HG03139 (cell line): ENCODE measurements at regions not wholly inside any gene's neighbourhood (a gene's known extent, or its start where the extent isn't known, plus 50 kb on each side); places are given as distances from the start of the nearest gene placed in this dataset.
"Not testable (repeated sequence)": the region's sequence is repeated elsewhere in the genome, so short reads cannot be mapped to it uniquely, and the experiment has no call there.

Experiments
- ATAC-seq: cut with Tn5 transposase; IDR thresholded peaks from one replicate; pipeline ENCODE4 v1.9.1; 2021; ENCODE audit not compliant: unreplicated experiment

DNA sequence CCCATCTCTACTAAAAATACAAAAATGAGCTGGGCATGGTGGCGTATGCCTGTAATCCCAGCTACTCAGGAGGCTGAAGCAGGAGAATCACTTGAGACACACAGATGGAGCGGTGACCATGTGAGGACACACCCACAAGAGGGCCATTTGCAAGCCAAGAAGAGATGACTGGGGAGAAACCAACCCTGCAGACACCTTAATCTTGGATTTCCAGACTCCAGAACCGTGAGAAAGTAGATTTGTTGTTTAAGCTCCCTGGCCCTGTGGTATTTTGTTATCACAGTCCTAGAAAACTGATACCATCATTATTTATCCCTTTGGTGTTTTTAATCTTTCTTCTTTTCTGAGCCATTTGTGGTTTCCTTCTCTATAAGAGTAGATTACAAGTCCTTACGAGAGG lies 88.6 kb upstream of the ID2 start:
- ATAC-seq: no peak

DNA sequence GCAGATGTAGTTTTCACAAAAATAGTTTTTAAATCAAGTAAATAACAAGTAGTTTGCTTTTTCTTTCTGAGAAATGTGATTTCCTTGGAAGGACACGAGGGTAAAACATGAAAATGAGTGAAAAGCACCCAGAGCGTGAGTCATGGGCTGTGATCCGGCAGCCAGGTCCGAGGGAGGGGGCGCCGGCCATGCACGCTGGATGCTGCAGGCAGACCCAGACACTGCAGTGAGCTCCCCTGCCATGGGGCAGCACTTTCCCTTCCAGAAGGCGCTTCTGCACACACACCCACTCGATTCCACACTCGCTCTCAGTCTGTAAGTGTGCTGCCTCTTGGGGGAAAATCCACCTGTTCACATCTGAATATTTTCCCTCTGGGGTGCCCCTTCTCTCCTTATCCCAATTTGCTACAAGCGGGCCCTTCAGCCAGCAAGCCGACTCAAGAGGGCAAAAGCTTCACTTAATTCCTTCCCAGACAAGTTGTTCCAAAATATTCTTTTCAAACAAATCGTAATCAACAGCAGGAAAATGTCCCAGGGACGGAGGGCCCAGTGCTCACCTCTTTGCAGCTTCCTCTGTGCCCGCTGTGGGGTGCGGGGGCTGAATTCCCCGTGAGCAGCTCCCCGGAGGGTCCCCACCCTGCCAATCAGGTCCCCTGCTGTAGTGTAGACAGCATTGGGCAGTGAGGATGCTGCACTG lies 87.0 kb upstream of the ID2 start:
- no peak for ATAC-seq

DNA sequence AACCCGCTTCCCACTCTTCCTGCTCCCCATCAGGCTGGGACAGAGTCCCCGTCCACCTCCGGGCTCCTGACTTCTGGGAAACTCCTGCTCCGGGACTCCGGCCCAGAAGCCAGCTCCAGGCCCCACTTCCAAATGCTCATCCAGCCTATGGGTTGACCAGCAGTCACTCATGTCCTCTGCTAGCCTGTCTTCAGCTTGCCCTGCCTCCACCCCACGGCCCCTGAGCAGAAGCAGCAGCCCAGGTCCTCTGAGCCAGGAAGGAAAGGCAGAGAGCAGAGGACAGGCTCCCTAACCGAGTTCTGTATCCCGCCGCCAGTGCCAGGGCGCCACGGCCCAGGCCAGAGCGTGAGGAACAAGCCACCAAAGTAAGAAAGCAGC lies 86.4 kb upstream of the ID2 start:
- no peak for ATAC-seq

DNA sequence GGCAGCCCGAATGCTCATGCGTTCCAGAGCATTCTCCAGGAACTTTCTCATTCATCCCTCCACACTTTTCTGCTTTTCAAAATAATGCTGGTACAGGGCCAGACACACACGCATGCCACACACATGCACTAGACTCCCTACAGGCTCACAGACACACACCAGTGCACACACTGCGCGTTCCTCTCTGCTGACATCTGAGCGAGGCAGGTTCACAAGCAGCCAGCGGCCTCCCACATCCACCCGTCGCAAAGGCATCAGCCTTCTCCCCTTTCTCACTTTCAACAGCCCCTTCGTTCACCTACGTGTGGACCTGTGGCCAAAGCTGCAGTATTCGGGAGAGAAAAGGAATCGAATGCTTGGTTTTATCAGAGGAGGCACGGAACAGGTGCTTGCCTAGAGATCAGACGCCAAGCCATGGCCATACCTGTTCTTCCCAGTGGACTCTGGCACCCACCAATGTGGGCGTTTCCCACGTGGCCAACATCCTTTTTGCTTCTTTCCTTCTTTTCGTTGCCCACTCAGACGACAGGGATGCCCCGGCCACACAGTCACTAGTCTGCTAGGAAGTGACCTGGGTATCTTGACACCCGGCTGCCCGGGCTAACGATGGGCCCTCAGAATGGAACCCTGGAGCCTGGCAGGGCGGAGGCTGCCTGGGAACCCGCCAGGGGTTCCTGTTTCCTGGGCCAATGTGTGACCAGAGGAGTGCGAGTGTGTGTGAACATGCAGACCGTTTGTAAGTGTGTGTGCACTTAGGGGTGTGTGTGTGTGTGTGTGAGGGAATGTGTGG lies 85.8 kb upstream of the ID2 start:
- ATAC-seq: no peak

DNA sequence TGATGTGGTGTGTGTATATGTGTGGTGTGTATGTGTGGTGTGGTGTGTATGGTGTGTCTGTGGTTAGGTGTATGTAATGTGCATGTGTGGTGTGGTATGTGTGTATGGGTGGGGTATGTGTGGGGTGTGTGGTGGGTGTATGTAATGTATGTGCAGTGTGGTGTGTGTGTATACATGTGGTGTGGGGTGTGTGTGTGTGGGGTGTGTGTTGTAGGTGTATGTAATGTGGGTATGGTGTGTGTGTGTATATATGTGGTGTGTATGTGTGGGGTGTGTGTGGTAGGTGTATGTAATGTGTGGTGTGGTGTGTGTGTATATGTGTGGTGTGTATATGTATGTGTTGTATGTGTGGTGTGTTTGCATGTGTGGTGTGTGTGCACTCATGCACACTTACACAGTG lies 84.8 kb upstream of the ID2 start:
- ATAC-seq: no peak

DNA sequence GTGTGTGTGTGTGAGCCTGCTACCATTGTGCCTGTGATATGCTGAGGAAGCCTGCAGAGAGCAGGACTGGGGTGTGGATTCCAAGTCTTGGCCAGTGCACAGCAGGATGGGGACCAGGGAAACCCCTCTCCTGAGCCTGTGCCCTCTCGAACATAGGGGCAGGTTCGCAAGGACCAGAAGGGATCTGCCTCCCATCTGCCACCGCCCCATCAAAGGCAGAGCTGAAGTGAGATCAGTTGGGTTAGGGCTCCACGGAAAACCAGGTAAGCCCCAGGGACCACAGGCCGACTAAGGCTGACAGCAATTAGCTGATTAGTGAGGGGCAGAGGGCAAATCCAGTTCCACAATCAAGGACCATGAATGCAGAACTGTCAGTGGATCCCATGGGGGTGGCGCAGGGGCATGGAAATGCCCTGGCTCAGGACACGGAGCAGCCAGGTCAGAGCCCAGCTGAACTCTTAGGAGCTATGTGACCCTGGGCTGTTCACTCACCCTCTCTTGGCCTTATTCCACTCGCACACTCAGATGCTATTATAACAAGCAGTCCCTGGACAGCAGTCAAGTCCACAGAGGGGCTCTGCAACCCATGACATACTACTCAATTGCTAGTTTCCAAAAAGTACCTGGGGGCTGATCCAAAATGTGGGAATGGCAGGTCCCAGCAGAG lies 84.2 kb upstream of the ID2 start:
- ATAC-seq: no peak

DNA sequence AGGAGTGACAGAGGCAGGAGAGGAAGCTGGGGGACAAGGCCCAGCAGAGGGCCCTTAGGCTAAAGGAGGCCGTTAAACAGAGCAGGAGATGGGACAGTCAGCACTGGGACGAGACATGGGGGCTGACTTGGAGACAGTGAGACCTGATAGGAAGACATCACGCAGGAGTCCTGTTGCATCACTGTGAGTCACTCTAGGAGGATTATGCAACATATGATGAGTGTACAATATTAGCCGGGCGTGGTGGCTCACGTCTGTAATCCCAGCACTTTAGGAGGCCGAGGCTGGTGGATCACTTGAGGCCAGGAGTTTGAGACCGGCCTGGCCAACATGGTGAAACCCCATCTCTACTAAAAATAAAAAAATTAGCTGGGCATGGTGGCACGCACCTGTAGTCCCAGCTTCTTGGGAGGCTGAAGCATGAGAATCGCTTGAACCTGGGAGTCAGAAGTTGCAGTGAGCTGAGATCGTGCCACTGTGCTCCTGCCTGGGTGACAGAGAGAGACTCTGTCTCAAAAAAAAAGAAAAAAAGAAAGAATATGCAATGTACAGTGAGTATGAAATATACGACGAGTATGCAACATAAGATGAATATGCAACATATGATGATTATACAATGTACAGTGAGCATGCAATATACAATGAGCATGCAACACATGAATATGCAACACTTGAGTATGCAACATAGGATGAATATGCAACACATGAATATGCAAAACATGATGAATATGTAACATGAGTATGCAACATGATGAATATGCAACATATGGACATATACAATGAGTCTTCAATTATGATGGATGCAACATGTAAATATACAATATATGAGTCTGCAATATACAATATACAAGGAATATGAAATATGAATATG lies 83.3 kb upstream of the ID2 start:
- no peak for ATAC-seq

DNA sequence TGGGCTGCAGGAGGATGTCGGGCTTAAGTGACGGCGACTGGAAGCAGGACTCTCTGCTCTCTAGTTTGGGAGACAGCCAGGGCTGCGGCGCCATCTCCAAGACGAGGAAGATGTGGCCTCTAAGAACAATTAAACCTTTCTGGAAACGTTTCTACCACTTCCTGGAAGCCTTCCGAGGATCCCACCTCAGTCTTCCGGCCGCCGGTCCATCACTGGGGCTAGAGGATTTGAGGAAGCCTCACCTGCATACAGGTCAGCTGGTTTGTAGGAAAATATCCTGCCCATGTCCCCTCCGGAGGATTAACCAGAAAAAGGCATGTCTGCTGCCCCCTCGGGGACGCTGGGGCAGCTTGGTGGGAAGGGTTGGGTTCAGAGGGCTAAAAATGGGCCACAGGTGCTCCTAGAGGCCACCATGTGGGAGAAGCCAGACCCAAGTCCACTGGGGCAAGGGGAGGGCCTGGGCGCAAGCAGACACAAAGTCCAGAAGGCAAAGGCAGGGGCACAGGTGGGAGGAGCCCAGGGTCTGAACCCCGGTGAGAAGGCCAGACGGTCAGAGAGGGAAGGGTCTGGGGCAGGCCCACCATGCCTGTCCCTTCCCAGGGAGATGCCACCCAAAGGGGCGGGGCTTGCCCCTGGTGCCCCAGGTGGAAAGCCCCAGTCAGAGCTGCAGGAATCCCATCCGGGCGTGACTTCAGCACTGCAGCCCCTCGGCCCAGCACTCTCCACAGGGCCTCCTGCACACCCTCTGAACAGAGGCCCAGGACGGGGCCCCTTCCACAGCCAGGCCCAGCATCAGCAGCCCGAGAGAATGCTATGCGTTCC lies 82.2 kb upstream of the ID2 start:
- no peak for ATAC-seq

DNA sequence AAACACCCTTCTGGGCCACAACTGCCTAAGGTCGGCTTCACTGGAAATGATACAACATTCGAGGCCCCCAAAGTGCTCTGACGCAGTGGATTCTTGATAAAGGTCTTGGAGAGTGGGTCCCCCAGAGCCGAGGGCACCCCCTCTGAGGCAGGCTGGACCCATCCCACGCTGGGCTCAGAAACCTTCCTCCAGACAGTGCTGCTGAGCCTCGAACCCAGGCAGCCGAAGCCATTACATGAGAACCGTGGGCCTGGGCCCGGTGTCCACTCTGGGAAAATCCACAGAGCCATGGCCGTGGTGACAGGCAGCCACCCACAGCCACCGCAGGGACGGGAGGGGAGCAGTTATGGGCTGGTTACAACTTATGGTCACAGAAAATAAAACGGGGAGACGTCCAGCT lies 81.4 kb upstream of the ID2 start:
- no peak for ATAC-seq

DNA sequence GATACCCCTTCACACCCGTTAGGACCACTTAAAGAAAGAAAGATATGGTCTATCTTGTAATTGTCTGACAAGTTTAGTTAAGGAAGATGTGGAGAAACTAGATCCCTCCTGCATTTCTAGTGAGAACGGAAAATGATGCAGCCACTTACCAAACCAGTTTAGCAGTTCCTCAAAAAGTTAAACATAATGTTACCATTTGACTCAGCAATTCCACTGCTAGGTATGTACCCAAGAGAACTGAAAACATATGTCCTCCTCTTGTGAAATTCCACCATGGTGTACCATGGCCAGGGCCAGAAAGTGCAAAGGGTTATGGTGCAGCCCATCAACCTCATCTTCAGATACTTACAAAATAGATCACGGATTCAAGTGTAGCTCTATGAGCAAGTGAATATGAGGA lies 79.0 kb upstream of the ID2 start:
- ATAC-seq: peak; percentile 37

DNA sequence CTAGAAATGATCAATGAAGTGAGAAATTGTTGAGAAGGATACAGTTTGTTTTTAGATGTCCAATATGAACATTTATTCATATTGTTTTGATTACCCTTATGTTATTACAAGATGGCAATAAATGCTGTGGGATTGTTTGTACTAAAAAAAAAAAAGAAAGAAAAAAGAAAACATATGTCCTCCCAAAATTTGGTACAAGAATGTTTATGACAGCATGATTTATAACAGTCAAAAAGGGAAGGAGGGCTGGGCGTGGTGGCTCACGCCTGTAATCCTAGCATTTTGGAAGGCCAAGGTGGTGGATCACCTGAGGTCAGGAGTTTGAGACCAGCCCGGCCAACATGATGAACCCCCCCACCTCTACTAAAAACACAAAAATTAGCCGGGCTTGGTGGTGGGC lies 78.5 kb upstream of the ID2 start:
- not testable (repeated sequence) for ATAC-seq

DNA sequence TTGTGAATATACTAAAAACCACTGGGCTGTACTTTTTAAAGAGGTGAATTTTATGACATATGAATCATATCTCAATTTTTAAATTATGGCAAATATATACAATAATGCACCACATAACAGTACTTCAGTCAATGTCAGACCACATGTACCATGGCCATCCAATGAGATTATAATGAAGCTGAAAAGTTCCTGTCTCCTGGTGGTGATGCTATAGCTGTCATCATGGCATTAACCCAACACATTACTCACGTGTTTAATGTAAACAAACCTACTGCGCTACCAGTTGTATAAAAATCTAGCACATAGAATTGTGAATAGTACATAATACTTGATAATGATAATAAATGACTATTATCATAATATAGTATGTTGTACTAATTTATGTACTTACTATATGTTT lies 77.6 kb upstream of the ID2 start:
- no peak for ATAC-seq

DNA sequence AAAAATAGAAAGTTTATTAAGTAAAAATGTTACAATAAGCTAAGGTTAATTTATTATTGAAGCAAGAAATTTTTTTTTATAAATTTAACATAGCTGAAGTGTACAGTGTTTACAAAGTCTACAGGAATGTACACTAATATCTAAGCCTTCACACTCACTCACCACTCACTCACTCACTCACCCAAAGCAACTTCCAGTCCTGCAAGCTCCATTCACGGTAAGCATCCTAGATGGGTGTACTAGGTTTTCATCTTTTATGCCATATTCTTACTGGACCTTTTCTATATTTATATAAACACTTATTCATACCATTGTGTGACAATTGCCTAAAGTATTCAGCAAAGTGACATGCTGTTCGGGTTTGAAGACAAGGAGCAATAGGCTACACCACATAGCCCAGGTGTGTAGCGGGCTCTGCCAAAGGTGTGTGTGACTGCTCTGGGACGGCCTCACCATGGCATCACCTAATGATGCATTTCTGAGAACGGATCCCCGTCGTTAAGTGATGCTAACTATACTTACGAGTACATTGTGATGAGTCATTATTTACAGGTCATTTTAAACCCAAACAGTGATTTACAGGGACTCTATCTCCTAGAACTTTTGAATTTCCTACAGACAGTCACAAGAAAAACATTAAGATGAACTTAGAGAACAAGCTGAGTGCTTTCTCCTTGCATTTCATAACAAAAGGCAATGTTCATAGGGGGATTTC lies 76.3 kb upstream of the ID2 start:
- no peak for ATAC-seq

DNA sequence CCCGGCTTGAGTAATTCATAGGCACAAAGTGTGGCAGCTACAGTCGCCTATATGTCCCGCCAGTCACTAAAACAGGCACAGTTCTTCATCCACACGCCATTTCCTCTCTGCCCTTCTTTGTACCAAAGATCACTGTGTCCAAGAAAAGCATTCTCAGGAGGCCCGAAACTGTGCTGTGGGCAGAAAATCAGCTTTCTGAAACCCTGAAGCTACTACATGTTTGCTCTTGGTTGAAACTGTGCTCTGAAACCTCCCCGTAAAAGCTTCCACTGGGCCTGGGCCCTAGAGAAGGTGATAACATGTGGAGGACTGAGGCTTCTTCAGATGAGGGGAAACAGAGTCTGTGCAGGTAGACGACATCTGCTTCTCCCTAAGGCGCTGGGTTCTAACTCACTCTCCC lies 75.6 kb upstream of the ID2 start:
- peak; percentile 92 for ATAC-seq

DNA sequence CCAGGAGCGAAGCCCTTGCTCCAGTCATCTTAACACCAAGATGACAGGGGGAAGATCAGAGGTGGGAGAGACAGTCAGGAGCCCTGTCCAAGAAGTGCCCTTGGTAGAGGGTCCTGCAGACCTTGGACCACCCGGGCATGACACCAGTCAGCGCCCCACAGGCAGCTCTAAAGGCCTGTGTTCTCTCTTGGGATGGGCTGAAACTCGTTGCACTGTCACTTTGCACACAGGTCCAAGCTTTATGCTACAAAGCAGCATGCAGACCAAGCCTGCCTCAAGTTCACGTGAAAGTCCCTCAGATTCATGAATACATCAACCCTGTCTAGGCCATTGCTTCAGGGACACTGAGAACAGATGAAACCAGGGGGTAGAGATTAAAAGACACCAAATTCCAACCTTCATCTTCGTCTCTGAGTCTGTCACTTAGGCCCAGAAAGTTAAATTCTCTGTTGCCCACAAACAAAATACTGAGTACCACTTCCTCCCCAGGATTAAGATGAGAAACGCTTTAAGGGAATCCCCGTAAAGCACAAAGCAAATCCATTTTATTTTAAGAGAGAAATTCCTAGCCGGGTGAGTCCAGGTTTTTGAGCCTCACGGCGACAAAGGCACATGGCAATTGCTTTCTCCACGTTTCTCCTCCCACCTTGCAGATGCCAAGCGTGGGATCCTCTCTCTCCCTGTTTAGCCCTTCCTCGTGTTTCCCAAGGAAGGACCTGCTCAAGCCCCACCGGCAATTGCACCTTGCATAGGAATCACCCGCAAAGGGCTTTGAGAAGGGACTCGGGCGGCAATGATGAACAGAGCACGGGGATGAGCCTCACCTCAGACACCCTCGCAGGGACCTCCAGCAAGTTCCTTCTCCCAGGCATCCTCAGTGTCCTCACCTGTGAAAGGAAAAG lies 75.0 kb upstream of the ID2 start:
- ATAC-seq: no peak

DNA sequence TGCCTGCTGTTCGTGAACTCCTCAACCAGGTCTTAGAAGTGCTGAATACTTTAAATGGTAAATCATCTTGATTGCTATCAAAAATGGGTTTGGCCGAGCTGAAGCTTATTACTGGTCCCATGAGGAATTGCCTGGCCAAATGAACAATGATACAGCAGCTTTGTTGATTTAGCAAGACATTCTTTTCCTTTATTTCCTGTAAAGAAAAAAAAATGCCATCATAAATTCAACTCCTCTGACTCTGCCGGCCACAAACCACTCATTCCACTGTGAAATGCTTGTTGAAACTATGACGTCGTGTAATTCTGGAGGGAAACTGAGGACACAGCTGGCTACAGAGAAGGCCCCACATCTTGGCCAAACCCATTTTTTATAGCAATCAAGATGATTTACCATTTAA lies 74.2 kb upstream of the ID2 start:
- no peak for ATAC-seq

DNA sequence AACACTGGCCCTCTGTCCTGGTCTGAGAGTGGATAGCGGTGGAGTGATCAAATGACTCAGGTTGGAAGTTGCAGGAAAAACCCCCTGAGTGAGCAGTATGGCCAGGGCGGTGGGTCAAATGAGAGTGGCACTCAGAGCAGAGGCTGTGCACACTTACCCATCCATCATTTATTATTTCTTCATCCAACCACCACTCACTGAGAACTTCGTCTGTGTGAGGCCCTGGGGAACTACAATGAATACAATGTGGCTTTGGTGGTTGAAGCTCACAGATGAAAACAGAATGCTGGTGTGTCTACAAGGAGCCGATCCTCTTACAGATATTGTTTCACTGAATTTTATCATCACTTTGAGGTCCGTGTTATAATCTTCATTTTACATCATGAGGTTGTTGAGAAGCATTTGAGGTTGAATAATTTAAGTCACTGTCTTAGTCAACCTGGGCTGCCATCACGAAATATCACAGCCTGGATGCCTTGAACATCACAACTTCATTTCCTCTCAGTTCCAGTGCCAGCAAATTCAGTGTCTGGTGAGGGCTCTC lies 73.4 kb upstream of the ID2 start:
- no peak for ATAC-seq

DNA sequence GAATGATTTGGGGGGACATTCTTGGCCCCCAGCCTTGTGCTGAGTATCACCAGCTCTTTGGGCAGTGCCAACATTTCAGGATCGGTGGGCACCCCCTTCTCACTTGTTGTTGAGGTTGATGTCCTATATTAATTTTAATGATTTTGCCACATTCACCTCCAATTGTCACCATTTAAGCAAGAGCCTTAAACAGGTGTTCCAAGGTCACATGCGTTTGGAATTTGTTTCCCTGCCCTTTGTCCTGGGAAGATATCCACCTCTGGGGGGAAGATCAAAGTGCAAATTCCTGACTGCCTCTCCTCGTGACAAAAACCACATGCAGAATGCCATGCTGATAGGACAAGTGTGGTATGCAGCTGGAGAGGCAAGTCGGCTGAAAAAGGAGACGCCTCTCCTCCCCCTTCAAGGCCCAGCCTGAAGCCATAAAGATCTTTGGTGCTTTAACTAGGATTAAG lies 72.5 kb upstream of the ID2 start:
- no peak for ATAC-seq
